RWPE1 (cell line): ENCODE measurements at regions not wholly inside any gene's neighbourhood (a gene's known extent, or its start where the extent isn't known, plus 50 kb on each side); places are given as distances from the start of the nearest gene placed in this dataset.

Source experiments
- CTCF ChIA-PET: fragments of 350-600 bp; sonication (Branson Sonifier 250); formaldehyde crosslinking; extraction: SDS; loops from one replicate; lab custom pipeline; 2021; lab: Yijun Ruan, JAX
- POLR2A ChIA-PET: fragments of 400-600 bp; formaldehyde crosslinking; extraction: SDS; loops from one replicate; lab custom pipeline; 2020; ENCODE audit warnings: antibody characterized with exemption; ENCODE audit not compliant: low non-redundant PET; lab: Yijun Ruan, JAX
- DNase-seq: peaks from one replicate; pipeline ENCODE4 v3.0.0; 2012; ENCODE audit warnings: low spot score
- H3K27ac ChIP-seq: fragments of 450-650 bp; 2 replicates; pipeline ENCODE4 v1.5.1; 2017
- CTCF ChIP-seq: fragments of 450-650 bp; conservative IDR thresholded peaks from 2 replicates; pipeline ENCODE4 v1.5.1; 2017; ENCODE audit warnings: low read depth, mild to moderate bottlenecking

- no peak for DNase-seq
- no peak for TF ChIP-seq CTCF
- POLR2A ChIA-PET = no interaction called here
- no peak overlapping the region for H3K27ac ChIP-seq
- CTCF ChIA-PET = no interaction called here
Observed at GRCh38 chr10:78910886-78911285, 157.9 kb upstream of the ZMIZ1 start.

- POLR2A ChIA-PET = no interaction called here
- TF ChIP-seq CTCF = no peak
- DNase-seq = no peak
- H3K27ac ChIP-seq = no peak overlapping the region
- CTCF ChIA-PET = no interaction called here
Observed at GRCh38 chr10:78911533-78912340, 157.0 kb upstream of the ZMIZ1 start.

GRCh38 chr10:78912361-78913218 is 156.2 kb upstream of the ZMIZ1 start:
- no peak for TF ChIP-seq CTCF
- ChIA-PET POLR2A (no interaction called here), CTCF (no interaction called here)
- H3K27ac ChIP-seq = no peak overlapping the region
- DNase-seq = no peak

GRCh38 chr10:78913219-78914059 is 155.3 kb upstream of the ZMIZ1 start:
- ChIA-PET POLR2A (no interaction called here), CTCF (interaction anchor here (0.6 kb wide), 1 partner anchor 1177 kb away, joined by 3 read pairs; no protein-coding TSS in a partner anchor)
- no peak for TF ChIP-seq CTCF

GRCh38 chr10:78914060-78914378 is 154.7 kb upstream of the ZMIZ1 start:
- CTCF ChIA-PET = interaction anchor here (0.6 kb wide), 1 partner anchor 1176 kb away, joined by 3 read pairs; no protein-coding TSS in a partner anchor

More at GRCh38 chr10:78913219-78914059, 155.3 kb upstream of the ZMIZ1 start:
- no peak for DNase-seq
- no peak overlapping the region for H3K27ac ChIP-seq

More at GRCh38 chr10:78914060-78914378, 154.7 kb upstream of the ZMIZ1 start:
- POLR2A ChIA-PET = no interaction called here
- no peak for DNase-seq
- no peak for TF ChIP-seq CTCF
- no peak overlapping the region for H3K27ac ChIP-seq
